Fibroblast of villous mesenchyme (primary cell): ENCODE measurements at regions not wholly inside any gene's neighbourhood (a gene's known extent, or its start where the extent isn't known, plus 50 kb on each side); places are given as distances from the start of the nearest gene placed in this dataset.

Experiments used
- DNase-seq: peaks from one replicate; pipeline ENCODE4 v3.0.0-alpha.2; 2010; ENCODE audit warnings: low read depth
- H3K4me3 ChIP-seq: 2 replicates; pipeline ENCODE4 v1.5.1; 2011; ENCODE audit warnings: low read depth, mild to moderate bottlenecking, low read length
- CTCF ChIP-seq: IDR thresholded peaks from 2 replicates; pipeline ENCODE4 v1.5.1; 2012; ENCODE audit warnings: low read depth, mild to moderate bottlenecking, low read length; ENCODE audit not compliant: insufficient read depth

GRCh38 chr12:130254461-130255276 lies 83.0 kb upstream of the PIWIL1 start:
- TF ChIP-seq CTCF = no peak

GRCh38 chr12:130258863-130259262 lies 78.8 kb upstream of the PIWIL1 start:
- DNase-seq = no peak
- TF ChIP-seq CTCF = no peak
- H3K4me3 ChIP-seq = no peak overlapping the region

More at GRCh38 chr12:130254461-130255276, 83.0 kb upstream of the PIWIL1 start:
- DNase-seq = no peak
- H3K4me3 ChIP-seq = no peak overlapping the region

- TF ChIP-seq CTCF = no peak
- DNase-seq = no peak
- no peak overlapping the region for H3K4me3 ChIP-seq
These were observed 74.7 kb upstream of the PIWIL1 start for GRCh38 chr12:130263025-130263424.

GRCh38 chr12:130263996-130264395 lies 73.7 kb upstream of the PIWIL1 start:
- DNase-seq = no peak

GRCh38 chr12:130266751-130267150 lies 70.9 kb upstream of the PIWIL1 start:
- H3K4me3 ChIP-seq = no peak overlapping the region
- no peak for TF ChIP-seq CTCF
- DNase-seq = no peak

More at GRCh38 chr12:130263996-130264395, 73.7 kb upstream of the PIWIL1 start:
- no peak overlapping the region for H3K4me3 ChIP-seq
- TF ChIP-seq CTCF = no peak

- H3K4me3 ChIP-seq = no peak overlapping the region
- no peak for TF ChIP-seq CTCF
- DNase-seq = no peak
These were observed 57.5 kb upstream of the PIWIL1 start for GRCh38 chr12:130280231-130280630.
